SU-DHL-6 (cell line): ENCODE measurements at regions not wholly inside any gene's neighbourhood (a gene's known extent, or its start where the extent isn't known, plus 50 kb on each side); places are given as distances from the start of the nearest gene placed in this dataset.

Experiments used
- EZH2phosphoT487 ChIP-seq: fragments of 200-600 bp; sonication (generic), shearing (Covaris generic); conservative IDR thresholded peaks from 2 replicates; pipeline ENCODE4 v1.6.1; 2018; ENCODE audit warnings: mild to moderate bottlenecking, antibody characterized with exemption, low read length, moderate library complexity, mixed read lengths
- TF ChIP-seq, protein P1 (sequence below): fragments of 200-600 bp; sonication (generic); IDR thresholded peaks from one replicate; pipeline ENCODE4 v1.5.1; 2017; ENCODE audit warnings: antibody characterized with exemption, mild to moderate bottlenecking, low read length, moderate library complexity; ENCODE audit not compliant: insufficient read depth, poor library complexity, severe bottlenecking

DNA sequence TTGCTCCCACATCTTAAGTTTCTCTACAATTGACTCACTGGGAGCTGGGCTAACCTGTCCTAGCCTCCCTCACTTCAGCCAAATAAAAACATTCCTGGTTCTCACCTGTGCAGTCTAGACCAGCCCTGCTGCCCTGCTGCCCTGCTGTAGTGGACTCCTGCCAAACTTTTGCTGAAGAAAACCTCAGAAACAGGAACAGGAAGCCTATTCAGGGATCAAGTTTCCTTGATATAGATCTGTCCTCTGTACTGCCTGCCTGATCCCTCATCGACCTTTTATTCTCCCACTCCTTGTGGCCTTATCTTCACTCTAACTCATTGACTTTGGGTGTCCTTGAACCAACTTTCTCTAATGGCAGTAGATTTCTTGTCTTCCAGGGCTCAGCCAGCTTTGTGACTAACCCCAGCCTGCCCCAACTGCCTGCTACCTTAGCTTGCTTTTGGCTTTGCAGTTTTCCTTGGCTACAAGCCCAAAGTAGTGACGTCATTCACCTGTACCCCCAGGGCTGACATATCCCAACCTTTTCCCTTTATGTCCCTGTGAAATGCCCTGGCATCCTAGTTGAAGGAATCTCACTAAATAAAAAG lies 234.8 kb downstream of the DUSP6 start:
- TF ChIP-seq, protein P1, sequence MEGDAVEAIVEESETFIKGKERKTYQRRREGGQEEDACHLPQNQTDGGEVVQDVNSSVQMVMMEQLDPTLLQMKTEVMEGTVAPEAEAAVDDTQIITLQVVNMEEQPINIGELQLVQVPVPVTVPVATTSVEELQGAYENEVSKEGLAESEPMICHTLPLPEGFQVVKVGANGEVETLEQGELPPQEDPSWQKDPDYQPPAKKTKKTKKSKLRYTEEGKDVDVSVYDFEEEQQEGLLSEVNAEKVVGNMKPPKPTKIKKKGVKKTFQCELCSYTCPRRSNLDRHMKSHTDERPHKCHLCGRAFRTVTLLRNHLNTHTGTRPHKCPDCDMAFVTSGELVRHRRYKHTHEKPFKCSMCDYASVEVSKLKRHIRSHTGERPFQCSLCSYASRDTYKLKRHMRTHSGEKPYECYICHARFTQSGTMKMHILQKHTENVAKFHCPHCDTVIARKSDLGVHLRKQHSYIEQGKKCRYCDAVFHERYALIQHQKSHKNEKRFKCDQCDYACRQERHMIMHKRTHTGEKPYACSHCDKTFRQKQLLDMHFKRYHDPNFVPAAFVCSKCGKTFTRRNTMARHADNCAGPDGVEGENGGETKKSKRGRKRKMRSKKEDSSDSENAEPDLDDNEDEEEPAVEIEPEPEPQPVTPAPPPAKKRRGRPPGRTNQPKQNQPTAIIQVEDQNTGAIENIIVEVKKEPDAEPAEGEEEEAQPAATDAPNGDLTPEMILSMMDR = no peak
- TF ChIP-seq EZH2phosphoT487 = no peak
